OCI-LY1 (cell line): ENCODE measurements at regions not wholly inside any gene's neighbourhood (a gene's known extent, or its start where the extent isn't known, plus 50 kb on each side); places are given as distances from the start of the nearest gene placed in this dataset.

ENCODE experiments used
- EZH2 ChIP-seq: fragments of 200-600 bp; sonication (generic), shearing (Covaris generic); IDR thresholded peaks from 2 replicates; pipeline ENCODE4 v1.8.0; 2017; ENCODE audit warnings: borderline replicate concordance, mixed run types, mild to moderate bottlenecking, antibody characterized with exemption, low read length, moderate library complexity, mixed read lengths
- TF ChIP-seq, protein P1 (sequence below): fragments of 200-600 bp; sonication (generic), shearing (Covaris generic); IDR thresholded peaks from 2 replicates; pipeline ENCODE4 v1.5.1; 2017; ENCODE audit warnings: mild to moderate bottlenecking, antibody characterized with exemption, low read length, moderate library complexity, mixed read lengths

DNA sequence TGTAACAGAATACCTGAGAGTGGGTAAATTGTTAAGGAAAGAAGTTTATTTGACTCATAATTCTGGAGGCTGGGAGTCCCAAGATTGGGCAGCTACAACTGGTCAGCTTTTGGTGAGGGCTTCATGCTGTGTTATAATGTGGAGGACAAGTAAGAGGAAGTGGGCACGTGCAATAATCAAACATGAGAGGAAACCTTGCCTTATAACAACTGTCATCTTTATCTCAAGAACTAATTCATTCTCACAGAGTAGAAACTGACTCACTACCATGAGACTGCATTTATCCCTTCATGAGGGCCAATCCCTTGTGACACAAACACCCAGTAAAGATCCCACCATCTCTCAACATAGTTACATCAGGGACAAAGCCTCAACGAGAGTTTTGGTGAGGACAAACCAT lies 318.1 kb upstream of the NT5C1B start:
- no peak for TF ChIP-seq EZH2
- TF ChIP-seq, protein P1, sequence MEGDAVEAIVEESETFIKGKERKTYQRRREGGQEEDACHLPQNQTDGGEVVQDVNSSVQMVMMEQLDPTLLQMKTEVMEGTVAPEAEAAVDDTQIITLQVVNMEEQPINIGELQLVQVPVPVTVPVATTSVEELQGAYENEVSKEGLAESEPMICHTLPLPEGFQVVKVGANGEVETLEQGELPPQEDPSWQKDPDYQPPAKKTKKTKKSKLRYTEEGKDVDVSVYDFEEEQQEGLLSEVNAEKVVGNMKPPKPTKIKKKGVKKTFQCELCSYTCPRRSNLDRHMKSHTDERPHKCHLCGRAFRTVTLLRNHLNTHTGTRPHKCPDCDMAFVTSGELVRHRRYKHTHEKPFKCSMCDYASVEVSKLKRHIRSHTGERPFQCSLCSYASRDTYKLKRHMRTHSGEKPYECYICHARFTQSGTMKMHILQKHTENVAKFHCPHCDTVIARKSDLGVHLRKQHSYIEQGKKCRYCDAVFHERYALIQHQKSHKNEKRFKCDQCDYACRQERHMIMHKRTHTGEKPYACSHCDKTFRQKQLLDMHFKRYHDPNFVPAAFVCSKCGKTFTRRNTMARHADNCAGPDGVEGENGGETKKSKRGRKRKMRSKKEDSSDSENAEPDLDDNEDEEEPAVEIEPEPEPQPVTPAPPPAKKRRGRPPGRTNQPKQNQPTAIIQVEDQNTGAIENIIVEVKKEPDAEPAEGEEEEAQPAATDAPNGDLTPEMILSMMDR = no peak
